ENCODE measurements at regions not wholly inside any gene's neighbourhood (a gene's known extent, or its start where the extent isn't known, plus 50 kb on each side); places are given as distances from the start of the nearest gene placed in this dataset.

DNA sequence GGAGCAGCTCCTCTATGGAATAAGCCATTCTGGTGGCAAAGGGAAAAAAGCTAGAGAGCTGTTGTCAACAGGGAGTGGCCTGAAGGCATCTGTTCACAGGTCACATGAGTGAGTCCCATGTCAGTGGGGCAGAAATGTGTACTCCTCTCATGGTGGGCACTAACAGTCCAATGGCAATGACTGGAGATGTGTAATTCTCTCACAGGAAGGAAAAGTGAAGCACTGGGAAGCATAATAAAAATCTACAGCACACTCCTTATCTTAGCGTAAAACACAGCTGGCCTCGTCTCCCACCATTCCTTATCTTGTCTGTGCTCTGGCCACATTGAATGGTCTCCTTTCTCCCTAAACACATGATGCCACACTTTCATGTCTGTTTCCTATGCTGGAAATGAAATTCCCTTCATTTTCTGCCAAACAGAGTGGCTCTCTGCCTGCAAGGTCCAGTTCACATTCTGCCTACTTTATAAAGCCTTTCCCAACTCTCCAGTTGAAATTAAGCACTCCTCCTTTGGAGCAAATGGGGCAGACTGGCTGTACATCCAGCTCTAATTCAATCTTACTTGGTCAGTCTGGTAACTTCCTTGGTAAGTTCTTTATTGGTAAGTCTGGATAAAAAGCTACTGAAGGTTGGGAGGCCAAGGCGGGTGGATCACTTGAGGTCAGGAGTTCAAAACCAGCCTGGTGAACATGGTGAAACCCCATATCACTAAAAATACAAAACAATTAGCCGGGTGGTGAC is 139.8 kb downstream of the RPL22L1 start:
- TF ChIP-seq EZH2 (IDR thresholded peaks at IDR 0.05): no peak
- TF ChIP-seq POLR2AphosphoS5 (IDR thresholded peaks at IDR 0.05; ENCODE audit: borderline replicate concordance, low read depth, low read length): no peak
